Gastrocnemius medialis (tissue), 4 donors: ENCODE measurements at regions not wholly inside any gene's neighbourhood (a gene's known extent, or its start where the extent isn't known, plus 50 kb on each side); places are given as distances from the start of the nearest gene placed in this dataset.

ENCODE experiments used
- POLR2A ChIP-seq, 2 donors: fragments of 450-650 bp; IDR thresholded peaks; one replicate each; pipeline ENCODE4 v1.6.1; 2017; ENCODE audit warnings: antibody characterized with exemption in 2 of 2, mild to moderate bottlenecking in 2 of 2, moderate library complexity in 2 of 2
- TF ChIP-seq, protein P1 (sequence below), 5 experiments: fragments of 450-650 bp in 3 of 5; fragments of 200-600 bp in 2 of 5; sonication (generic) in 2 of 5; IDR thresholded peaks in 4 of 5; conservative IDR thresholded peaks in 1 of 5; 1 replicate in 4 of 5; 2 replicates in 1 of 5; pipeline ENCODE4 v1.5.1; 2016 to 2019; ENCODE audit warnings: antibody characterized with exemption in 5 of 5, mild to moderate bottlenecking in 3 of 5, moderate library complexity in 3 of 5

DNA sequence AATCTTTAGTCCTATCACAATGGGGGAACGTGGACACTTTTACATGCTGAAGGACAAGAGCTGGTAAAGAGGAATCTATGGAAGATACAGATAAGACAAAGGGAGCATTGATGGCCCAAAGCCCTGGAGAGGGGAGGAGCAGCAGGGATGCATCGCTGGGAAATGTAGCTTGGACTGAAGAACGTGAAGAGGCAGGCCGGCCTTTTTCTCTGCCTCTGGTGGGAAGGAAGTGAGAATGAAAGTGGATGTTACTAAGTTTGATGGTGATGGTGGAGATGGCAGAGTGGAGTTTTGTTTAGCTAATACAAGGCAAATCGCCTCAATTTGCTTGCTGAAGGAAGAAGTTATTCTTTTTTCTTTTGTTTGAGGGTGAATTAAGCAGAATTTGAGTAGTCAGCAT is 124.6 kb upstream of the TAF11L2 start:
- TF ChIP-seq, protein P1, sequence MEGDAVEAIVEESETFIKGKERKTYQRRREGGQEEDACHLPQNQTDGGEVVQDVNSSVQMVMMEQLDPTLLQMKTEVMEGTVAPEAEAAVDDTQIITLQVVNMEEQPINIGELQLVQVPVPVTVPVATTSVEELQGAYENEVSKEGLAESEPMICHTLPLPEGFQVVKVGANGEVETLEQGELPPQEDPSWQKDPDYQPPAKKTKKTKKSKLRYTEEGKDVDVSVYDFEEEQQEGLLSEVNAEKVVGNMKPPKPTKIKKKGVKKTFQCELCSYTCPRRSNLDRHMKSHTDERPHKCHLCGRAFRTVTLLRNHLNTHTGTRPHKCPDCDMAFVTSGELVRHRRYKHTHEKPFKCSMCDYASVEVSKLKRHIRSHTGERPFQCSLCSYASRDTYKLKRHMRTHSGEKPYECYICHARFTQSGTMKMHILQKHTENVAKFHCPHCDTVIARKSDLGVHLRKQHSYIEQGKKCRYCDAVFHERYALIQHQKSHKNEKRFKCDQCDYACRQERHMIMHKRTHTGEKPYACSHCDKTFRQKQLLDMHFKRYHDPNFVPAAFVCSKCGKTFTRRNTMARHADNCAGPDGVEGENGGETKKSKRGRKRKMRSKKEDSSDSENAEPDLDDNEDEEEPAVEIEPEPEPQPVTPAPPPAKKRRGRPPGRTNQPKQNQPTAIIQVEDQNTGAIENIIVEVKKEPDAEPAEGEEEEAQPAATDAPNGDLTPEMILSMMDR (IDR thresholded peaks at IDR 0.05 in 4 of 5, conservative IDR thresholded peaks at IDR 0.05 in 1 of 5), result no peak
- no peak for TF ChIP-seq POLR2A (IDR thresholded peaks at IDR 0.05)
